Memory B cell (primary cell): ENCODE measurements at regions not wholly inside any gene's neighbourhood (a gene's known extent, or its start where the extent isn't known, plus 50 kb on each side); places are given as distances from the start of the nearest gene placed in this dataset.

Source experiments
- ATAC-seq: fragments of 150-1000 bp; cut with Tn5 transposase; 2 replicates; pipeline ENCODE4 v1.10.0; 2021; ENCODE audit warnings: low read depth, mild to moderate bottlenecking, moderate library complexity
- DNase-seq, 2 donors: peaks; one replicate each; pipeline ENCODE4 v3.0.0; 2022; ENCODE audit warnings: low spot score in 2 of 2
- H3K27ac Mint-ChIP-seq: one replicate; pipeline ENCODE4 v1.8.0; 2022; ENCODE audit warnings: mild to moderate bottlenecking, moderate library complexity, mixed read lengths
- H3K27me3 Mint-ChIP-seq: one replicate; pipeline ENCODE4 v1.8.0; 2022; ENCODE audit warnings: mixed read lengths
- H3K36me3 Mint-ChIP-seq: one replicate; pipeline ENCODE4 v1.8.0; 2022; ENCODE audit warnings: mild to moderate bottlenecking, mixed read lengths
- H3K4me1 Mint-ChIP-seq: one replicate; pipeline ENCODE4 v1.8.0; 2022; ENCODE audit warnings: mixed read lengths
- H3K4me3 Mint-ChIP-seq: one replicate; pipeline ENCODE4 v1.8.0; 2022; ENCODE audit warnings: mild to moderate bottlenecking, moderate library complexity, mixed read lengths
- H3K9me3 Mint-ChIP-seq: one replicate; pipeline ENCODE4 v1.8.0; 2022; ENCODE audit warnings: mixed read lengths

GRCh38 chr2:42920446-42921146, 128.2 kb upstream of the HAAO start:
- H3K36me3 Mint-ChIP-seq = no peaks in the 10 kb centered on the region
- H3K4me3 Mint-ChIP-seq = no peak overlapping the region
- ATAC-seq (no peak), DNase-seq (no peak)
- no peaks in the 10 kb centered on the region for H3K9me3 Mint-ChIP-seq
- H3K27ac Mint-ChIP-seq = no peak overlapping the region
- peaks cover 5% of the 10 kb centered on the region for H3K4me1 Mint-ChIP-seq
- peaks cover 18% of the 10 kb centered on the region for H3K27me3 Mint-ChIP-seq

GRCh38 chr2:42918671-42919318, 126.4 kb upstream of the HAAO start:
- ATAC-seq (no peak), DNase-seq (no peak)
- Mint-ChIP-seq H3K4me1 (peaks cover 5% of the 10 kb centered on the region), H3K27ac (no peak overlapping the region), H3K9me3 (no peaks in the 10 kb centered on the region), H3K27me3 (peaks cover 15% of the 10 kb centered on the region), H3K4me3 (no peak overlapping the region), H3K36me3 (no peaks in the 10 kb centered on the region)

- no peak overlapping the region for H3K4me3 Mint-ChIP-seq
- peaks cover 9% of the 10 kb centered on the region for H3K4me1 Mint-ChIP-seq
- no peaks in the 10 kb centered on the region for H3K36me3 Mint-ChIP-seq
- no peak overlapping the region for H3K27ac Mint-ChIP-seq
- ATAC-seq = no peak
- no peak for DNase-seq
- H3K27me3 Mint-ChIP-seq = peaks cover 15% of the 10 kb centered on the region
- H3K9me3 Mint-ChIP-seq = no peaks in the 10 kb centered on the region
Measured at GRCh38 chr2:42918041-42918440, 125.7 kb upstream of the HAAO start.

GRCh38 chr2:42917425-42917927, 125.1 kb upstream of the HAAO start:
- no peaks in the 10 kb centered on the region for H3K36me3 Mint-ChIP-seq
- peaks cover 9% of the 10 kb centered on the region for H3K4me1 Mint-ChIP-seq
- H3K27me3 Mint-ChIP-seq = peaks cover 15% of the 10 kb centered on the region
- no peak for DNase-seq
- no peaks in the 10 kb centered on the region for H3K9me3 Mint-ChIP-seq
- no peak for ATAC-seq
- H3K27ac Mint-ChIP-seq = no peak overlapping the region
- H3K4me3 Mint-ChIP-seq = no peak overlapping the region

GRCh38 chr2:42916324-42916723, 123.9 kb upstream of the HAAO start:
- Mint-ChIP-seq H3K27me3 (peaks cover 9% of the 10 kb centered on the region), H3K27ac (no peak overlapping the region), H3K4me1 (peaks cover 9% of the 10 kb centered on the region), H3K36me3 (no peaks in the 10 kb centered on the region), H3K4me3 (no peak overlapping the region), H3K9me3 (no peaks in the 10 kb centered on the region)
- DNase-seq (no peak), ATAC-seq (no peak)

GRCh38 chr2:42914860-42915259, 122.5 kb upstream of the HAAO start:
- ATAC-seq = no peak

GRCh38 chr2:42914314-42914713, 121.9 kb upstream of the HAAO start:
- H3K4me3 Mint-ChIP-seq = no peak overlapping the region
- H3K4me1 Mint-ChIP-seq = peaks cover 9% of the 10 kb centered on the region
- DNase-seq = no peak
- no peaks in the 10 kb centered on the region for H3K36me3 Mint-ChIP-seq
- H3K9me3 Mint-ChIP-seq = no peaks in the 10 kb centered on the region
- peaks cover 11% of the 10 kb centered on the region for H3K27me3 Mint-ChIP-seq
- ATAC-seq = no peak
- H3K27ac Mint-ChIP-seq = no peak overlapping the region

More at GRCh38 chr2:42914860-42915259, 122.5 kb upstream of the HAAO start:
- peaks cover 11% of the 10 kb centered on the region for H3K27me3 Mint-ChIP-seq
- peaks cover 9% of the 10 kb centered on the region for H3K4me1 Mint-ChIP-seq
- H3K36me3 Mint-ChIP-seq = no peaks in the 10 kb centered on the region
- H3K9me3 Mint-ChIP-seq = no peaks in the 10 kb centered on the region
- DNase-seq = no peak
- H3K27ac Mint-ChIP-seq = no peak overlapping the region
- no peak overlapping the region for H3K4me3 Mint-ChIP-seq

- Mint-ChIP-seq H3K27ac (no peak overlapping the region), H3K9me3 (no peaks in the 10 kb centered on the region), H3K4me1 (peaks cover 9% of the 10 kb centered on the region), H3K4me3 (no peak overlapping the region), H3K36me3 (no peaks in the 10 kb centered on the region), H3K27me3 (peaks cover 7% of the 10 kb centered on the region)
- ATAC-seq = no peak
- no peak for DNase-seq
Measured at GRCh38 chr2:42913280-42913878, 121.0 kb upstream of the HAAO start.

- peaks cover 4% of the 10 kb centered on the region for H3K4me1 Mint-ChIP-seq
- ATAC-seq (no peak), DNase-seq (no peak)
- H3K36me3 Mint-ChIP-seq = no peaks in the 10 kb centered on the region
- no peak overlapping the region for H3K27ac Mint-ChIP-seq
- peaks cover 7% of the 10 kb centered on the region for H3K27me3 Mint-ChIP-seq
- H3K9me3 Mint-ChIP-seq = no peaks in the 10 kb centered on the region
- no peak overlapping the region for H3K4me3 Mint-ChIP-seq
Measured at GRCh38 chr2:42910645-42911405, 118.4 kb upstream of the HAAO start.

GRCh38 chr2:42909966-42910365, 117.6 kb upstream of the HAAO start:
- H3K4me3 Mint-ChIP-seq = no peak overlapping the region
- H3K4me1 Mint-ChIP-seq = peaks cover 4% of the 10 kb centered on the region
- no peak overlapping the region for H3K27ac Mint-ChIP-seq
- peaks cover 13% of the 10 kb centered on the region for H3K27me3 Mint-ChIP-seq
- H3K9me3 Mint-ChIP-seq = no peaks in the 10 kb centered on the region
- H3K36me3 Mint-ChIP-seq = no peaks in the 10 kb centered on the region
- ATAC-seq (no peak), DNase-seq (no peak)

GRCh38 chr2:42908518-42909200, 116.3 kb upstream of the HAAO start:
- H3K4me1 Mint-ChIP-seq = peaks cover 3% of the 10 kb centered on the region
- H3K27me3 Mint-ChIP-seq = peaks cover 14% of the 10 kb centered on the region
- H3K36me3 Mint-ChIP-seq = no peaks in the 10 kb centered on the region
- H3K4me3 Mint-ChIP-seq = no peak overlapping the region
- ATAC-seq = no peak
- H3K9me3 Mint-ChIP-seq = no peaks in the 10 kb centered on the region
- H3K27ac Mint-ChIP-seq = no peak overlapping the region
- DNase-seq = no peak

- H3K9me3 Mint-ChIP-seq = no peaks in the 10 kb centered on the region
- DNase-seq (no peak), ATAC-seq (no peak)
- no peak overlapping the region for H3K4me3 Mint-ChIP-seq
- no peak overlapping the region for H3K27ac Mint-ChIP-seq
- H3K36me3 Mint-ChIP-seq = no peaks in the 10 kb centered on the region
- no peaks in the 10 kb centered on the region for H3K4me1 Mint-ChIP-seq
- peaks cover 16% of the 10 kb centered on the region for H3K27me3 Mint-ChIP-seq
Measured at GRCh38 chr2:42907835-42908234, 115.5 kb upstream of the HAAO start.

- no peaks in the 10 kb centered on the region for H3K9me3 Mint-ChIP-seq
- no peak for ATAC-seq
- H3K4me1 Mint-ChIP-seq = no peaks in the 10 kb centered on the region
- DNase-seq = no peak
- no peak overlapping the region for H3K4me3 Mint-ChIP-seq
- peaks cover 16% of the 10 kb centered on the region for H3K27me3 Mint-ChIP-seq
- H3K36me3 Mint-ChIP-seq = no peaks in the 10 kb centered on the region
- no peak overlapping the region for H3K27ac Mint-ChIP-seq
Measured at GRCh38 chr2:42906557-42907411, 114.4 kb upstream of the HAAO start.
